ENCODE measurements at regions not wholly inside any gene's neighbourhood (a gene's known extent, or its start where the extent isn't known, plus 50 kb on each side); places are given as distances from the start of the nearest gene placed in this dataset.

- H3K4me3 ChIP-seq (replicated peaks; ENCODE audit: low read depth, low read length): no peak overlapping the region
- DNase-seq (ENCODE audit: extremely low read depth, low read depth): no peak
- TF ChIP-seq CTCF (IDR thresholded peaks at IDR 0.05; ENCODE audit: low read depth, low read length, missing control alignments): no peak
These were observed 190.9 kb upstream of the BANK1 start for GRCh38 chr4:101599620-101600019.

- H3K4me3 ChIP-seq (replicated peaks; ENCODE audit: low read depth, low read length): no peak overlapping the region
- peak; percentile 15 for TF ChIP-seq CTCF (IDR thresholded peaks at IDR 0.05; ENCODE audit: low read depth, low read length, missing control alignments)
- DNase-seq (ENCODE audit: extremely low read depth, low read depth): no peak
These were observed 193.6 kb upstream of the BANK1 start for GRCh38 chr4:101596781-101597552.

- TF ChIP-seq CTCF (IDR thresholded peaks at IDR 0.05; ENCODE audit: low read depth, low read length, missing control alignments): no peak
- no peak overlapping the region for H3K4me3 ChIP-seq (replicated peaks; ENCODE audit: low read depth, low read length)
- no peak for DNase-seq (ENCODE audit: extremely low read depth, low read depth)
These were observed 195.9 kb upstream of the BANK1 start for GRCh38 chr4:101594588-101594987.

GRCh38 chr4:101593666-101594065 is 196.9 kb upstream of the BANK1 start:
- no peak for DNase-seq (ENCODE audit: extremely low read depth, low read depth)
- no peak for TF ChIP-seq CTCF (IDR thresholded peaks at IDR 0.05; ENCODE audit: low read depth, low read length, missing control alignments)
- H3K4me3 ChIP-seq (replicated peaks; ENCODE audit: low read depth, low read length): no peak overlapping the region

- no peak for DNase-seq (ENCODE audit: extremely low read depth, low read depth)
- TF ChIP-seq CTCF (IDR thresholded peaks at IDR 0.05; ENCODE audit: low read depth, low read length, missing control alignments): no peak
- no peak overlapping the region for H3K4me3 ChIP-seq (replicated peaks; ENCODE audit: low read depth, low read length)
These were observed 206.2 kb upstream of the BANK1 start for GRCh38 chr4:101584306-101584705.

- no peak overlapping the region for H3K4me3 ChIP-seq (replicated peaks; ENCODE audit: low read depth, low read length)
- no peak for TF ChIP-seq CTCF (IDR thresholded peaks at IDR 0.05; ENCODE audit: low read depth, low read length, missing control alignments)
- no peak for DNase-seq (ENCODE audit: extremely low read depth, low read depth)
These were observed 215.8 kb upstream of the PPP3CA start for GRCh38 chr4:101563126-101563525.

- DNase-seq (ENCODE audit: extremely low read depth, low read depth): no peak
- H3K4me3 ChIP-seq (replicated peaks; ENCODE audit: low read depth, low read length): no peak overlapping the region
- TF ChIP-seq CTCF (IDR thresholded peaks at IDR 0.05; ENCODE audit: low read depth, low read length, missing control alignments): no peak
These were observed 209.5 kb upstream of the PPP3CA start for GRCh38 chr4:101556842-101557241.

Data from HFF-Myc (cell line).